ENCODE measurements at regions not wholly inside any gene's neighbourhood (a gene's known extent, or its start where the extent isn't known, plus 50 kb on each side); places are given as distances from the start of the nearest gene placed in this dataset.

- CTCF ChIA-PET = no interaction called here
- H2AFZ ChIP-seq (ENCODE audit: low read depth) = no peak overlapping the region
- H3K9ac ChIP-seq = no peak overlapping the region
- H3K9me3 ChIP-seq = no peaks in the 10 kb centered on the region; the same call in 1 of the 2 replicates
- H3K27ac ChIP-seq (ENCODE audit: low read depth in 2 of 2, low read length in 1 of 2) = no peak overlapping the region
- no peak overlapping the region for H3K4me3 ChIP-seq (ENCODE audit: low read depth in 2 of 2, low read length in 1 of 2)
- no peaks in the 10 kb centered on the region for H3K36me3 ChIP-seq (replicated peaks in 1 of 2; ENCODE audit: control insufficient read depth in 1 of 2, insufficient read depth in 2 of 2, low read length in 1 of 2)
- no peaks in the 10 kb centered on the region for H3K4me1 ChIP-seq (ENCODE audit: control insufficient read depth in 1 of 2, insufficient read depth in 2 of 2, low read depth in 1 of 2, low read length in 1 of 2)
- H3K27me3 ChIP-seq (ENCODE audit: insufficient read depth) = no peaks in the 10 kb centered on the region
- H3K79me2 ChIP-seq (ENCODE audit: insufficient read depth) = no peaks in the 10 kb centered on the region
- POLR2A ChIA-PET = no interaction called here
- no peaks in the 10 kb centered on the region for H3F3A ChIP-seq (replicated peaks; ENCODE audit: insufficient read depth)
- no peaks in the 10 kb centered on the region for H4K20me1 ChIP-seq (ENCODE audit: insufficient read depth)
- no peak overlapping the region for H3K4me2 ChIP-seq
- no peaks in the 10 kb centered on the region for H3K9me2 ChIP-seq
- no peak for TF ChIP-seq RCOR1 (IDR thresholded peaks at IDR 0.05; ENCODE audit: low read length)
- no peak for TF ChIP-seq EP300 (IDR thresholded peaks at IDR 0.05; ENCODE audit: borderline replicate concordance in 1 of 2, low read depth in 1 of 2, low read length in 1 of 2)
- TF ChIP-seq GATA2 (CRISPR knock-in tag; IDR thresholded peaks at IDR 0.05) = no peak
- DNase-seq = no peak
- 6% methylated on average over 3 of the region's 3 CpGs for WGBS (ENCODE audit: low lambda C conversion rate)
Measured at GRCh38 chr15:95832668-95833067, 497.8 kb upstream of the NR2F2 start.

DNA sequence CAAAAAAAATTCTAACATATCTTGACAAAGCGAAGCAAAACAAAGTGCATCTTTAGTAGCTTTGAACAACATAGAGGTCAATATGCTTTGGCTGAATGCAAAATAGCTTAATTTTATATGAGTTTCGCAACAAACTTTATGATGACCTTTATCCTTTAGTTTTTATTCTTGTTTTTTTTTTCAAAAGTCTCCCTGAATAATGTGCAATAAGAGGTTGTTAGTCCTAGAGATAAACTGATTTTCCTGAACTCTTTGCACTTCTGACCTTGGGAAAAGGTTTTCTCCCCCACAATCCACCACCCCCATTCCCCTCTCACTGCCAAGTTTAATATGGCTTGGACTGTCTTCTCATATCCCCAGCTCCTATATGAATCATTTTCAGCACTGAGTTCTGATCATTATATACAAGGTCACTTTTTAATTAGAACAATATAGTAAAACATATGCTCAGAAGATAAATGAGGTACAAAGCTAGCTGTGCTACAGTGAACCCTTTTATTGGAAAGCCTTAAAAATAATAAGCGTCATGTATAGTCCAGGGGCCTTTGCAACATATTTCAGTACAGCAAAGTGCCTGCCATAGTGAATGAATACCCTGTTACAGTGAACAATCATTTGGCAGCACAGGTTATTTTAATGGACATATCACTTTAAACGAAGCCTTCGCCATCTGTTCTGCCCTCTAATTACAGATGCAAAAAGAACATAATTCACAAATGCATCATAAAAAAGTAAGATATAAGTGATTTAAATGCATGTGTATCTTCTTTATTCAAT, 496.3 kb upstream of the NR2F2 start:
- Histone ChIP-seq H3K9me3 (no peaks in the 10 kb centered on the region; the same call in 1 of the 2 replicates), H3K36me3 (replicated peaks in 1 of 2; ENCODE audit: control insufficient read depth in 1 of 2, insufficient read depth in 2 of 2, low read length in 1 of 2) (no peaks in the 10 kb centered on the region), H3K4me2 (no peak overlapping the region), H2AFZ (ENCODE audit: low read depth) (no peak overlapping the region), H3K9me2 (no peaks in the 10 kb centered on the region), H4K20me1 (ENCODE audit: insufficient read depth) (no peaks in the 10 kb centered on the region), H3K4me3 (ENCODE audit: low read depth in 2 of 2, low read length in 1 of 2) (no peak overlapping the region), H3K9ac (no peak overlapping the region), H3K4me1 (ENCODE audit: control insufficient read depth in 1 of 2, insufficient read depth in 2 of 2, low read depth in 1 of 2, low read length in 1 of 2) (no peaks in the 10 kb centered on the region), H3F3A (replicated peaks; ENCODE audit: insufficient read depth) (no peaks in the 10 kb centered on the region), H3K27me3 (ENCODE audit: insufficient read depth) (no peaks in the 10 kb centered on the region), H3K27ac (ENCODE audit: low read depth in 2 of 2, low read length in 1 of 2) (no peak overlapping the region), H3K79me2 (ENCODE audit: insufficient read depth) (no peaks in the 10 kb centered on the region)
- DNase-seq = no peak
- ChIA-PET POLR2A (no interaction called here), CTCF (interaction anchor here (1.3 kb wide), 1 partner anchor 16 kb away, joined by 3 read pairs; no protein-coding TSS in a partner anchor)
- WGBS (ENCODE audit: low lambda C conversion rate) = 19% methylated on average over 5 of the region's 5 CpGs
- TF ChIP-seq GATA2 (CRISPR knock-in tag; IDR thresholded peaks at IDR 0.05) = no peak
- no peak for TF ChIP-seq FOXM1 (IDR thresholded peaks at IDR 0.05; ENCODE audit: low read depth)
- TF ChIP-seq EP300 (IDR thresholded peaks at IDR 0.05; ENCODE audit: borderline replicate concordance in 1 of 2, low read depth in 1 of 2, low read length in 1 of 2) = no peak
- no peak for TF ChIP-seq RFX5 (IDR thresholded peaks at IDR 0.05; ENCODE audit: low read length)
- TF ChIP-seq PBX3 (IDR thresholded peaks at IDR 0.05) = no peak
- no peak for TF ChIP-seq GABPA (IDR thresholded peaks at IDR 0.05; ENCODE audit: low read depth)
- no peak for TF ChIP-seq RAD21 (IDR thresholded peaks at IDR 0.05; ENCODE audit: low read length)
- no peak for TF ChIP-seq FOSL2 (IDR thresholded peaks at IDR 0.05; ENCODE audit: borderline replicate concordance, low read depth)
- TF ChIP-seq MEF2A (IDR thresholded peaks at IDR 0.05; ENCODE audit: borderline replicate concordance, low read depth) = no peak
- TF ChIP-seq POLR2AphosphoS5 (IDR thresholded peaks at IDR 0.05; ENCODE audit: low read depth, low read length) = no peak
- no peak for TF ChIP-seq EZH2phosphoT487 (IDR thresholded peaks at IDR 0.05; ENCODE audit: borderline replicate concordance, low read depth)
